NCI-H1092 treated with DMSO at 0.1 percent for 48 hours (cell line): ENCODE measurements at regions not wholly inside any gene's neighbourhood (a gene's known extent, or its start where the extent isn't known, plus 50 kb on each side); places are given as distances from the start of the nearest gene placed in this dataset.
"Not testable (repeated sequence)": the region's sequence is repeated elsewhere in the genome, so short reads cannot be mapped to it uniquely, and the experiment has no call there.

Source experiments
- DNase-seq: peaks from one replicate; lab custom pipeline; 2025; lab: John Stamatoyannopoulos, UW

DNA sequence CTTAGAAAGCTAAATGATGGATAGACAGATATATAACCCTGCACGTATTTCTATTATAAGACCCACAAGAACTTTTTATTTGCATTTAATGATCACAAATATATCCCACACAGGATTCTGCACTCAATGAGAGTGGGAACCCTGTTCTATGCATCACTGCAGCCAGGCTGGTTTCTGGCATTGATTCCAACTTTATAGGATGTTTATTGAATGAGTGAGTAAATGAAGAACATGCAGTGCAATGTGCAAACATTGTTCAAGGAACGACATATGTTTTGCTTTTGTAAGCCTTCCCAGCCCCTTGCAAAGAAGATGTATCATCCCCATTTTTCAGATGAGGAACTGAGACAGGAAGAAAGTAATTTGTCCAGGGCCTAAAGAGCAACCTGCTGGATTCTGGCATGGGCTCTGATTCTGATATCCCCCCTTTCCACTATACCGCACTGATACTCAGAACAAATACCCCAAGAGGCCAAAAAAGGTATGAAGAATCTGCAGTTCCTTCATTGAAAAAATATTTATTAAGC, 246.3 kb downstream of the LACC1 start:
- DNase-seq = no peak

DNA sequence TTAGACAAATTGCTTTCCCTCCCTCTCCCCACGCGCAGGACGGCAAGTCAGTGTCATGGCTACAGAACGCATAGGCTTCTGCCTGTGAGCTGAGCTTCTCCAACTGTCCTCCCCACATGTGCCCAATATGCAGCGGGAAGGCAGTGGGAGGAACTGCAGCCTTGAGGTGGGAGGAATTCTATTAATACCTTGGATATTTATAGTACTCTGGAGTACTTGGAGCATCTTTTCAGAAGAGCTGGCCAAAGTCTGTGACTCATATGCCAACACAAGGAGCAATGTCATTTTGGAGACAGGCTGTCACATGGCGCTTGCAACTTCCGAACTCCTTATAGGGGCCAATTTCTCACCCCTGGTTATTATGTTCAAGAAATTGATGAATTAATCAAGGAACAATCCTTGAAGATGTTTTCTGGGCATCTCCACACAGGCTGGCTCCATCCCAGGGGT, 245.0 kb upstream of the SERP2 start:
- DNase-seq = no peak

DNA sequence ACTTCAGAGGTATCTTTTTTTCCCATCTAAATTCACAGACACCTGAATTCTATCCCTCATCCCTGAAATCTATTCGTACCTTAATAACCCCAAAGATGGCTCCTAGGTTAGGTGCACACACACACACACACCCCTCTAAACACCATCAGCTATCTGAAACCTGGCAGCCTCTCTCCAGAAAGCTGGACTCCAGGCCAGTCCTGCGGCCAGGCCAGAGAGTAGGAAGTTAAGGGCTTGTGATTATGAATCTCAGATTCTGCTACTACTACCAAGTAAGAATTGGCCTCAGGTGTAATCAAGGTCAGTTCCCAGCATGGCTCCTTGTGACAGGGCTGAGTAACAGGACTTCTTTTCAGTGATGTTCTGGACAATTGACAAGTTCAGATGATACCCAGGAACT, 244.2 kb upstream of the SERP2 start:
- no peak for DNase-seq

DNA sequence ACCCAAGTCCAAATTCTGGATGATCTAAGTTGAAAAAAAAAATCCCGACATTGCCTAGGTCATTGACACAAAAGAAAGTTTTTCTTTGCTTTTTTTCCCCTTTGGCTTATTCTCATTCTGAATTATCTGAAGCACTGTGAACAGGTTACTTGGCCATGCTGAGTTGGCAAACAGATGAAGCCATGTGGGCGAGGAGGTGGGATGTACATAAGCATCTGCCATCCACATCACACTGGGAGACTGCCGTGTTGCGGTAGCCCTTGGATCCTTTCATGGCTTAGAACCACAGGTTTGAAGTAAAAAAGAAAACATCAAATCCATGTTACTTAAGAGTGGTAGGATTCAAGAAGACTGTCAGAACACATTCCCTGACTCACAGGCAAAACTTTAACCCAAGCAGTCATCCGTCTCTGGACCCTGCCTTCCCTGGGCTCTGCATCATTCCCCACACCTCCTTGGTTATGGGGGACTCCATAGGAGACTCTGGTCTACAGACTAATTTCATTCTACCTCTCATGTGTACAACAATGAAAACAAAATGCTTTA, 242.5 kb upstream of the SERP2 start:
- no peak for DNase-seq

DNA sequence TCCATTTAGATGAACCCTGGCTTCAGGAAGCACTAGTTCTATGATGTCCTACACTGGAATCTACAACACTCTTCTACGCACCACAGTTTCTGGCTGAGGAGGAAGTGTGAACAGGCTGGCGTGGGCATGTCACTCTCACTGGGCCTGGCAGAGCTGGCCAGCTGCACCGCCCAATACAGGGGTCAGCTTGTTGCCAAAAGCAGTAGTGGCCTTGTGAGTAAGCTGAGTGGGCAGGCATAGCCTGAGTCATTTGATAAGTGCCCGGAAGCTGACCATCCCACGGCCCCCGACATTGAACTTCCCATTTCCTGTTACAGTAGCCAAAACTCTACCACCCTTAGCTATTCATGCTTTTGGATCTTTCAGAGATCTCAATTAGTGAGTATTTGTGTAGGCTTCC, 240.9 kb upstream of the SERP2 start:
- DNase-seq = no peak

DNA sequence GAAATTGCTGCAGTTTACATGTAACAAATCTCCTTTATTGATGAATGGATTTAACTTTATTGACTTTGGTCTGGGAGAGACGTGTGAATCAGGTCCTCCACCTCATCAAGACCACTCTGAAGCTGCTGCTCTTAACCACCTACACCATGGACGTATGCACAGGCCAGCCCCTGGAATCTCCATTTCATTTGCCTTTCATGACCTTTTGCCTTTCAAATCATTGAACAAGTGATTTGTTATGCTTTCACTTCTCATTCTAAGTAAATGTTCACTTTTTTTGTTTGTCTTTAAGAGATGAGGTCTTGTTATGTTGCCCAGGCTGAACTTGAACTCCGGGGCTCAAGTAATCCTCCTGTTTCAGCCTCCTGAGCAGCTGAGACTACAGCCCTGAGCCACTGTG, 240.0 kb upstream of the SERP2 start:
- no peak for DNase-seq

DNA sequence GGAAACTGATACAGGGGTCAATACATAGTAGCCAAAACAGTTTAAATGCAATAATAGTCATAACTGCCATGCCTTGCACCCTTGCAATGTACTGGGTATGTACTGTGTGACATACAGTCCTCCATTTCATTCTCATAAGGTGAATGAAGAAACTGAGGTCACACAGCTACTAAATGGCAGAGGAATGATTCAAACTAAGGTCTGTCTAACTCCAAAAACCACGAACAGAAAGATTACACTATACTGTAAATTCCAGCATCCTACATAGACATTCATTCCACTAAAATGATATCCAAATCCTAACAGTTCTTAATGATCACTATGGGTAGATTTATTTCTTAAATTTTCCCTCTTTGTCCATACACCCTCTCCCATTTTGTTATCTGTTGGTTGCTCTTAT, 238.1 kb upstream of the SERP2 start:
- DNase-seq = no peak

DNA sequence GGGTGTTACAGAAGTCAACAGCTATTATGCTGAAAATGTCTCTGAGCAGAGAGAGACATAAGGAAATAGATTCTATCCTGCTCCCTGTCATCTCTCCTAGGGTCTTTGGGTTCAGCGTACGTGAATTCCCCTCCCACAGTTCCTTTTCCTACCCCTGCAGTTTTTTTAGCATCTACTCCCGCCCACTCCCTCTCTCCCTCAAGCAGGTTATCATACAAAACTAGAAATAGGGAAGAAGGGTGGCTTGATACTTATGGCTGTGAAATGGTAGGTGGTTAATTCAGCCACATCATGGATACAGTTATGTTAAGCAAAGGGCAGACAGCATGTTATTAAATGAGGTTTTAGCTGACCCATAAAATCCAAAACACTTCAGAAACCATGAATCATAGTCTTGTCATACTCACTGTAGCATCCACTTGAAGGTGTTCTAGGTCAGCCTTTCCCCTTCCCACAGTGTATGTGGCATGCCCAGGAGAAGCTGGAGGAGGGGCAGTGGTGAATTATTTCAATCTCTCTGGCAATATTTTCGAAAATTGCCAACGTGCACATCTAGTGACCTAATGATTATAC, 236.8 kb upstream of the SERP2 start:
- no peak for DNase-seq

DNA sequence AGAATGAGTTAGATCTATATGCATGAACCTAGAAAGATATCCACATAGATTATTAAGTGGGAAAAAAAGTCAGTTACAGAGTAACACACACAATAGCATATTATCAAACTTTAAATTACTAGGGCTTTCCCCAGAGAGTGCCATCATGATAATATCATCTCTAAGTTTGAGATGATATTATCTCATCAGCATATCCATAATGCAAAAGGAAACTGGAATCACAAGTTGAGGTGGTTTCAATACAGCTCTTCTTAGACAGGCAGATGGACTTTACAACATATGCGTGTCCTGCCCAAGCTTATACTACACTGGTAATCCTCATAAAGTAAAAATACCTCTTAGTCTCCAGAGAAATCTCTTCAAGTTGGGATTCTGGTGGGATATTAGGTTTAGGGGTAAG, 236.2 kb upstream of the SERP2 start:
- DNase-seq = no peak

DNA sequence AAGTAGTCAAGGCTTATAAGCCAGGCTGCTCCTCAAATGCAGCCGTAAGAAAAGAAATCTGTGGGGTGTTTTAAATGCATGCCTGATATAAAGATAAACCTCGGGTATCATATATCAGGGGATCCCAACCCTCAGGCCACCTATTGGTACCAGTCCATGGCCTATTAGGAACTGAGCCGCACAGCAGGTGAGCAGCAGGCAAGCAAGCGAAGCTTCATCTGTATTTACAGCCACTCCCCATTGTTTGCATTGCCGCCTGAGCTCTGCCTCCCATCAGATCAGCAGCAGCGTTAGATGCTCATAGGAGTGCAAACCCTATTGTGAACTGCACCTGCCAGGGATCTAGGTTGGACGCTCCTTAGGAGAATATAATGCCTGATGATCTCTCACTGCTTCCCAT, 233.5 kb upstream of the SERP2 start:
- DNase-seq = peak; percentile 91

DNA sequence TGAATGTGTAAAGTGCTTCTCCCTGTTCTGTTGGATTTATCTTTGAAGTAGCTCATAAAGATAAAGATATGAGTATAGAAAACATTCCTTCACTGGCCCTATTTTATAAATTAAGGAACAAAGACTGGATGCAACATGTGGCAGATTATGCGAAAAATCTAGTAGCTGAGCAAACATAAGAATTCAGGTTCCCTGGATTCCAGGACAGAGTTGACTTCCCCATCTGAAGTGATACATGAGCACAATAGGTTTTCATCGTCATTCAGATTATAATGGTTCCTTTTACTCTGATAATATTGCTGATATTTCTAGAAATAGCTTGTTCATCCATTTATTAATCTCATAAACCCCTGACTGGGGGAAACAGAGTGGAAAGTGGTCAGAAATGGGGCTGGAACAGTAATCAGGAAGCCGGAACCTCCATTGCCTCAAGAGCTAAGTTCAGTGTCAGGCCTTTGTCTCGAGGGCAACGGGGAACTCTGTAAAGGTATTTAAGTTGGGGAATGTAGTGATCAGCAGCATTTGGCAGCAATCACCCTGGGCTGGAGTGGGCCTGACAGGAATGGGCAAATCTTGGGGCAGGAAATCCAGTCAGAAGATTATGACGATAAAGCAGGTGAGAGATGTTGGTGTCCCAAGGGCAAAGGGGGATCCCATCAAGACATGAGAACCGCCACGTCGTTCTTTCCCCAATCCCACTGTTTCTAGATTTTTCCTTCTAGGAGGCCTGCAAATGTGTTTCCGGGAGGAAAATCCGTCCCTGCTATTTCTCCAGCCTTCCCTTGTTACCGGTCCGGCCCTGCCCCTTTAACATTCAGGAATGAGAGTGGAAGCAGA, 232.5 kb upstream of the SERP2 start:
- no peak for DNase-seq

DNA sequence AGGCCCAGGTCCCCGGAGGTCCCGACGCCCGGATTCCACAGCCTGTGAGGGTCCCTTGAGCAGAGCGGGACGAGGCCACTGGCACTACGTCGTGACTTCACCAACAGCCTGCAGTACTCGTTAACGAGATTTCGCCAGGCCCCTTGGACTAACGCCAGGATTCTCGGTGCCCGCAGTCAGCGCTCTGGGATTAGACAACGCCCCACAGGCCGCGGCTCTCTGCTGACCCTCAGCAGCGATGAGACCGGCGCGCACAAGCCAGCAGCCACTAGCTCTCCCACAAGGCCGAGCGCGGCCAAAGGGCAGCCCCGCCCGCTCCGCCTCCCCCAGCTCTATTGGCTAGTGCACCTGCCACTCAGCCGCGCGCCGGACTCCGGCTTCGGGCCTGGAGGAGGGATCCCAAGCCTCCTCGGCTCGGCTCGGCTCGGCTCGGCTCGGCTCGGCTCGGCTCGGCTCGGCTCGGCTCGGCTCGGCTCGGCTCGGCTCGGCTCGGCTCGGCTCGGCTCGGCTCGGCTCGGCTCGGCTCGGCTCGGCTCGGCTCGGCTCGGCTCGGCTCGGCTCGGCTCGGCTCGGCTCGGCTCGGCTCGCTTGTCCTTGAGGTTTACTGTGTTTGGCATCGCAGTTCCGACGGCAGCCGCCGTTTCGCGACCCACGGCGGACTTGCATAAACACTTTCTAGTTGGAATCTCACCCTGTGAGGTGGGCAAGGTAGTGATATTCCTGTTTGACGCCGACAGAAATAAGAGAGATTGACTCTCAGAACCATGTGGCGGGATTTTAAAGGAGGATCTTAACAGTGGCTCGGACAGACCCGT, 231.7 kb upstream of the SERP2 start:
- peak; percentile 87 for DNase-seq

DNA sequence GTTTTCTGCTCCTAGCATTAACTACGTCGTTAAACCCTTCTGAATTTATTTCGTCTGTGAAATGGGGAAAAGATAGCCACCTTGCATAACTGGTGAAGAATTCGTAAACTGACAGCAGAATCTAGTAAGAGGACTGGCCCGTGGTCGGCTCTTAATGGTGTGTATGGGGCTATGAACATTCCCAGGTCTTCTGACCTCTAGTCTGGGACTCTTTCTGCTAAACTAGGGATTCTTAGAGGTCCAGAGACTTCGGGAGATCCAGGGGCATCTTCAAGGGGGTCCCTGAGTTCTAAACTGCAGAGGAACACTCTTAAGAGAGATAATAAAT, 231.1 kb upstream of the SERP2 start:
- no peak for DNase-seq

DNA sequence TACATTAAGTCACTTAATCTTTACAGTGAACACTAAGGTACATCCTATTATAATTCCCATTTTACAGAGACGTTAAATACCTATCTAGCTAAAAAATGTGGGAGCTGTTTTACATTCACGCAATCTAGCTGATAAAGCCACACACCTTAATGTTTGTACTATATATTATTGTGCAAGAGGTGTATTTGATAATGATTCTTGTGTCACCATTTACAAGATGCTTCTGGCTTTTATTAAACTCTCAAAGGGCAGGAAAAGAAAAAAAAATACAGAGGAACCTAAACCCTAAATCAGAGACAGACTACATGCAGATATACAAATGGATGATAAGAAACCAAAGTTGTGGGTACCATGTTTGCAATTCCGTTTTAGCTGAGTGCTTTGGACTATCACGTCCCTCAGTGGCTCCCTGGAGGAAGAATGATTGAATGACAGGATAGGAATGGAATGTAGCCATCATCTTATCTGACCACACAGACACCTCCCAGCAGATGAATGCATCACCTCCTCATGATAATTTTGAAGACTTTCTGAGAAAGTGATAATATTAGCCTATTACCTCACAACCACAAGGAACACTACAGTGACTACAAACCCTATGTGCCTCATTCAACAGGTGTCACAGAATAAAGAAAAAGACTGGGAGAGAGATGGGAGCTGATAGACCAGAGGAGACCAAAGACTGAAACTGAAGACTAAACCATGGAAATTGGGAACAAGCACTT, 230.5 kb upstream of the SERP2 start:
- DNase-seq = no peak

DNA sequence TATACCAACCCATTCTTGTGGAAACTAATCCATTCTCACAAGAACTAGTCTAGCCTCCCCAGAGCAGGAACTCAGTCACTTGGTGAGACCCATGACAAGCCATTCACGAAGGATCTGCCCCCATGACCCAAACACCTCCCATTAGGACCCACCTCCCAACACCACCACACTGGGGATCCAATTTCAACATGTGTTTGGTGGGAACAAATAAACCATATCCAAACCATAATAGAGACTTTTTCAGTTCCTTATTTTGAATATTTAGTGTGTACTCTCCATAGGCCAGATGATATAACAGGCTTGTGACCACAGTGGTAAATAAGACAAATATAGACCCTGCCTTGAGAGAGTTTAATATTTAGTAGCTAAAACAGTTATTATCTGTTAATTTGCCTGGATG, 227.5 kb upstream of the SERP2 start:
- no peak for DNase-seq

DNA sequence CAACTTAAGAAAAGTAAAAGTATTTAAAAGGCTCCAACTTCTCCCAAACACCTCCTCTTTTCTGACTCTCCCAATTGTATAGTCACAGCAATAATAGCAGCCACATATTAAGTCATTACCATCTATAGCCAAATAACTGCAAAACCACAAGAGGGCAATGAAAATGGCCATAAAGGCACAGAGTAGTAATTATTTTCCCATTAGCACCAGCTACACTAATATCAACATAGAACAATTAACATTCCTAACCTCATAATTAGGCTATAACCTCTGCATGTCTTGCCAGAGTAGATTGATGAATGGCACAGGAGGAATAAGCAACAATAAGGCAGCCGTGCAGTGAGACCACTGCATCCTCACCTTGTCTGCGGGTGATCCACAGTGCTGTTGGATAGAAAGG, 226.4 kb upstream of the SERP2 start:
- DNase-seq = no peak

DNA sequence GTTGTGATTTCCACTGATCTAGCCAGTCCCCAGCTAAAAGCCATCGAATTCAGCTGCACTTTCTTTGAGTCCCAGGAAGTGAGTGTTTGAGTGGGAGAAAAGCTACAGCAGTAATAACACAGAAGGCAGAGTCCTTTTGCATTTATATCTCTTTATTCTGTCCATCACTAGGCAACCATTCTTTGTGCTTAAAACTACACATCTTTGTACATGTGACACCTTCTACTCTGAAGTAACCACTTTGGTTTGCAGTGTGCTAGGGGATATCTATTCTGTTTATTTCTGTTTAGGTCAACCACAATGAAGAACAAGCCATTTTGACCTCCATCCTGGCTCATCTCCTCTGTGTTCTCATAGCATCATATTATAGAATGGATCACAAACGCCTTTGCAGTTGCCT, 226.0 kb upstream of the SERP2 start:
- no peak for DNase-seq

DNA sequence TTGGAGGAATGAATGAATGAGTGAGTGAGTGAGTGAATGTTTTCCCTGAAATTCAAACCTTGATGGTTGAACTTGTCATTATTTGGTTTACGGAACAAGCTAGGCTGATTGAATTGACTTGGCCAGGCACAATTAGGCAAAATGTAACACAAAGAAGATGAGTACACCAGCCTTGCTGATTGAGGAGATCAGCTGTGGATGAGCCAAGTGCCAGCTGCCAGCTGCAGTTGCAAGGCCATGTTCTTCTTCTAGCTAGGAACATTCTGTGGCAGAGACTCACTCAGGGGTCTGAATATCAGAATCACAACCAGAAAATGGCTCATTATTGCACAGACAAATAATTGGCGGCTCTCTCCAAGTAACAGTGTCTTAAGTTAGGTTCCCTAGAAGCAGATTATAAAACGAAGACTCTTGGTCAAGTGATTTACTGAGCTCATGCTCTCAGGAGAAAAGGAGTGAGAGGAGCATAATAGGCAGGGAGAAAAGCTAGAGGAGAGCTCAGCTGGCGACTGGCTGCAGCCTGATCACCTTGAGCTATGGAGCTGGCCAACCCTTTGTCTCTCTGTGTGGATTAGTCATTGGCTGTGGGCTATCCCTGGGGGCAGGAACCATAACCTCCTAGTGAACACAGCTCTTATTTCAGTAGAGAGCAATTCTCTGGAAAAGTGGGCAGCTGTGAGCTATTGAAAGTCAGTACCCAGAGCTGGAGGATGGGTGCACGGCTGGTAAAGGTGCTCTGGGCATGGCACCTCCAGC, 225.3 kb upstream of the SERP2 start:
- no peak for DNase-seq

DNA sequence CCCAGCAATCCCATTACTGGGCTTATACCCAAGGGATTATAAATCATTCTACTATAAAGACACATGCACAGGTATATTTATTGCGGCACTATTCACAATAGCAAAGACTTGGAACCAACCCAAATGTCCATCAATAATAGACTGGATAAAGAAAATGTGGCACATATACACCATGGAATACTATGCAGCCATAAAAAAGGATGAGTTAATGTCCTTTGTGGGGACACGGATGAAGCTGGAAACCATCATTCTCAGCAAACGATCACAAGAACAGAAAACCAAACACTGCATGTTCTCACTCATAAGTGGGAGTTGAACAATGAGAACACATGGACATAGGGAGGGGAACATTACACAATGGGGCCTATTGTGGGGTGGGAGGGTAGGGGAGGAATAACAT, 224.4 kb upstream of the SERP2 start:
- not testable (repeated sequence) for DNase-seq

DNA sequence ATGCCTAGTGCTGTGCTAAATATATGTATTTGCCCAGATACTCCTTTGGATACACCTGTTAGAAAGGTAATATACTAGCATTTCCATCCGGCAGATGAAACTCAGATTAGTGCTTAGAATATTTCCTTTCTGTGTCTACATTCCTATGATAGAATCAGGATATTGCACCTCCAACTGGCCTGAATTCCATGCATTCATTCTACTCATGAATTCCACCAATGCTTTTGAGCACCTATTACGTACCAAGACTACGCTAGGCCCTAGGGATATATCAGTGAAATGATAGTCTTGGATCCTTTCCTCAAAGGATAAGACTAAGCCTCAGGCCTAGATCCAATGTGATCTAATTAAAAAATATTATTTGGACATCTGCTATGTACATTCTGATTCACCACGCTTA, 223.8 kb upstream of the SERP2 start:
- DNase-seq = no peak

DNA sequence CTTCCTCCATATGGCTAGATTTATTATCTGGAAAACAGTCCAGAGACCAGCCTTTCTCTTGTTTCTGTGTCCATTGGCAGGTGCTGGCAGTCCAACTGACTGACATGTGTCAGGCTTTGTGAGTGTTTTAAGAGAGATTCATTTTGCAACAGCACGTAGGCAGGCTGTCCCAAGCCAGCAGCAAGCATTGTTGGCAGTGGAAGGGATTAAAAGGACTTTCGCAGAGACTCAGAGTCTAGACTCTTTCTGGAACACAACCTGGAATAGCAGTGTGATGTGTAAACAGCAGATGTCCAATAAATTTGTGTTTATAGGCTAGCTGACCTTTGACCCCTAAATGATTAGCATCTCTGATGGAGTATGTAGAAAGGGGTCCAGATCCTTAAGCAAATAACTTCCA, 222.2 kb upstream of the SERP2 start:
- no peak for DNase-seq
